Stimulated activated naive CD8-positive, alpha-beta T cell treated with anti-CD3 and anti-CD28 coated beads, Interleukin-15, amount 100 ng/mL, for 72 hours (primary cell): ENCODE measurements at regions not wholly inside any gene's neighbourhood (a gene's known extent, or its start where the extent isn't known, plus 50 kb on each side); places are given as distances from the start of the nearest gene placed in this dataset.
"Not testable (repeated sequence)": the region's sequence is repeated elsewhere in the genome, so short reads cannot be mapped to it uniquely, and the experiment has no call there.

Experiments used
- ATAC-seq: fragments of 150-1000 bp; cut with Tn5 transposase; 2 replicates; pipeline ENCODE4 v1.10.0; 2021; ENCODE audit warnings: mild to moderate bottlenecking, moderate library complexity
- DNase-seq, 2 donors: peaks; one replicate each; pipeline ENCODE4 v3.0.0; 2021 to 2022
- H3K27ac Mint-ChIP-seq, 2 donors: one replicate each; pipeline ENCODE4 v1.8.0; 2022; ENCODE audit warnings: mild to moderate bottlenecking in 2 of 2, mixed read lengths in 2 of 2, moderate library complexity in 2 of 2
- H3K27me3 Mint-ChIP-seq: one replicate; pipeline ENCODE4 v1.8.0; 2022; ENCODE audit warnings: mixed read lengths
- H3K4me1 Mint-ChIP-seq: one replicate; pipeline ENCODE4 v1.8.0; 2022; ENCODE audit warnings: mild to moderate bottlenecking, mixed read lengths
- H3K4me3 Mint-ChIP-seq, 2 donors: one replicate each; pipeline ENCODE4 v1.8.0; 2022; ENCODE audit warnings: mild to moderate bottlenecking in 2 of 2, mixed read lengths in 2 of 2, moderate library complexity in 1 of 2
- H3K9me3 Mint-ChIP-seq, 2 donors: one replicate each; pipeline ENCODE4 v1.8.0; 2022; ENCODE audit warnings: mixed read lengths in 2 of 2

- Mint-ChIP-seq H3K27me3 (peaks cover 27% of the 10 kb centered on the region), H3K4me1 (no peaks in the 10 kb centered on the region), H3K4me3 (no peak overlapping the region), H3K9me3 (no peaks in the 10 kb centered on the region), H3K27ac (no peak overlapping the region)
- no peak for ATAC-seq
- DNase-seq: no peak
Observed at GRCh38 chr3:40913641-40914040, 285.7 kb upstream of the CTNNB1 start.

GRCh38 chr3:40914475-40914874 is 284.8 kb upstream of the CTNNB1 start:
- H3K27me3 Mint-ChIP-seq: peaks cover 22% of the 10 kb centered on the region
- no peaks in the 10 kb centered on the region for H3K4me1 Mint-ChIP-seq
- no peak for DNase-seq
- H3K9me3 Mint-ChIP-seq: no peaks in the 10 kb centered on the region
- ATAC-seq: no peak
- no peak overlapping the region for H3K4me3 Mint-ChIP-seq
- H3K27ac Mint-ChIP-seq: peak overlapping the region in 1 of 2 donors; percentile 34

- Mint-ChIP-seq H3K27me3 (peaks cover 20% of the 10 kb centered on the region), H3K27ac (peak overlapping the region in 1 of 2 donors; percentile 3), H3K4me3 (no peak overlapping the region), H3K9me3 (no peaks in the 10 kb centered on the region), H3K4me1 (no peaks in the 10 kb centered on the region)
- DNase-seq (no peak), ATAC-seq (no peak)
Observed at GRCh38 chr3:40915346-40915865, 283.9 kb upstream of the CTNNB1 start.

- H3K27ac Mint-ChIP-seq: no peak overlapping the region
- no peak for DNase-seq
- H3K4me1 Mint-ChIP-seq: no peaks in the 10 kb centered on the region
- no peak overlapping the region for H3K4me3 Mint-ChIP-seq
- peaks cover 8% of the 10 kb centered on the region for H3K27me3 Mint-ChIP-seq
- ATAC-seq: no peak
- H3K9me3 Mint-ChIP-seq: peaks cover 0 to 7% of the 10 kb centered on the region in 2 donors
Observed at GRCh38 chr3:40920041-40920440, 279.3 kb upstream of the CTNNB1 start.

GRCh38 chr3:40921251-40921650 is 278.1 kb upstream of the CTNNB1 start:
- H3K27ac Mint-ChIP-seq: no peak overlapping the region
- H3K4me1 Mint-ChIP-seq: no peaks in the 10 kb centered on the region
- peaks cover 11% of the 10 kb centered on the region for H3K27me3 Mint-ChIP-seq
- H3K4me3 Mint-ChIP-seq: no peak overlapping the region
- no peak for ATAC-seq
- no peak for DNase-seq
- peaks cover 0 to 7% of the 10 kb centered on the region in 2 donors for H3K9me3 Mint-ChIP-seq

- ATAC-seq: peak; percentile 42
- no peak for DNase-seq
- Mint-ChIP-seq H3K4me1 (no peaks in the 10 kb centered on the region), H3K27me3 (peaks cover 28% of the 10 kb centered on the region), H3K4me3 (no peak overlapping the region), H3K9me3 (peaks cover 0 to 7% of the 10 kb centered on the region in 2 donors), H3K27ac (no peak overlapping the region)
Observed at GRCh38 chr3:40923143-40923542, 276.2 kb upstream of the CTNNB1 start.

- DNase-seq (no peak), ATAC-seq (no peak)
- H3K27me3 Mint-ChIP-seq: peaks cover 33% of the 10 kb centered on the region
- no peak overlapping the region for H3K4me3 Mint-ChIP-seq
- H3K27ac Mint-ChIP-seq: no peak overlapping the region
- H3K9me3 Mint-ChIP-seq: peaks cover 0 to 7% of the 10 kb centered on the region in 2 donors
- H3K4me1 Mint-ChIP-seq: no peaks in the 10 kb centered on the region
Observed at GRCh38 chr3:40923651-40924050, 275.7 kb upstream of the CTNNB1 start.

GRCh38 chr3:40924559-40925141 is 274.7 kb upstream of the CTNNB1 start:
- Mint-ChIP-seq H3K4me3 (no peak overlapping the region), H3K27me3 (peaks cover 43% of the 10 kb centered on the region), H3K27ac (no peak overlapping the region), H3K9me3 (peaks cover 0 to 7% of the 10 kb centered on the region in 2 donors), H3K4me1 (no peaks in the 10 kb centered on the region)
- no peak for DNase-seq
- ATAC-seq: no peak

GRCh38 chr3:40925231-40925630 is 274.1 kb upstream of the CTNNB1 start:
- Mint-ChIP-seq H3K9me3 (peaks cover 0 to 7% of the 10 kb centered on the region in 2 donors), H3K4me1 (no peaks in the 10 kb centered on the region), H3K27ac (no peak overlapping the region), H3K4me3 (no peak overlapping the region), H3K27me3 (peaks cover 49% of the 10 kb centered on the region)
- no peak for DNase-seq
- no peak for ATAC-seq

GRCh38 chr3:40930131-40930538 is 269.2 kb upstream of the CTNNB1 start:
- Mint-ChIP-seq H3K9me3 (peaks cover 6 to 29% of the 10 kb centered on the region in 2 donors), H3K27ac (peak overlapping the region in 1 of 2 donors; percentile 55), H3K4me1 (no peaks in the 10 kb centered on the region), H3K4me3 (no peak overlapping the region), H3K27me3 (peaks cover 61% of the 10 kb centered on the region)
- DNase-seq: no peak
- no peak for ATAC-seq

GRCh38 chr3:40930756-40931155 is 268.5 kb upstream of the CTNNB1 start:
- no peak for ATAC-seq
- DNase-seq: no peak
- Mint-ChIP-seq H3K4me1 (no peaks in the 10 kb centered on the region), H3K27me3 (peaks cover 61% of the 10 kb centered on the region), H3K9me3 (peaks cover 6 to 29% of the 10 kb centered on the region in 2 donors), H3K4me3 (no peak overlapping the region), H3K27ac (no peak overlapping the region)

GRCh38 chr3:40938591-40938990 is 260.7 kb upstream of the CTNNB1 start:
- H3K9me3 Mint-ChIP-seq: no peaks in the 10 kb centered on the region
- no peaks in the 10 kb centered on the region for H3K27me3 Mint-ChIP-seq
- no peak overlapping the region for H3K27ac Mint-ChIP-seq
- no peak overlapping the region for H3K4me3 Mint-ChIP-seq
- DNase-seq (no peak), ATAC-seq (no peak)
- H3K4me1 Mint-ChIP-seq: no peaks in the 10 kb centered on the region

- no peaks in the 10 kb centered on the region for H3K27me3 Mint-ChIP-seq
- no peak for DNase-seq
- H3K4me1 Mint-ChIP-seq: no peaks in the 10 kb centered on the region
- no peaks in the 10 kb centered on the region for H3K9me3 Mint-ChIP-seq
- H3K4me3 Mint-ChIP-seq: no peak overlapping the region
- no peak for ATAC-seq
- H3K27ac Mint-ChIP-seq: no peak overlapping the region
Observed at GRCh38 chr3:40939030-40939740, 260.1 kb upstream of the CTNNB1 start.

GRCh38 chr3:40939741-40940130 is 259.6 kb upstream of the CTNNB1 start:
- H3K9me3 Mint-ChIP-seq: no peaks in the 10 kb centered on the region
- no peaks in the 10 kb centered on the region for H3K4me1 Mint-ChIP-seq
- no peak overlapping the region for H3K27ac Mint-ChIP-seq
- no peak for ATAC-seq
- no peak for DNase-seq
- H3K4me3 Mint-ChIP-seq: no peak overlapping the region
- no peaks in the 10 kb centered on the region for H3K27me3 Mint-ChIP-seq

GRCh38 chr3:40940651-40941050 is 258.7 kb upstream of the CTNNB1 start:
- no peak overlapping the region for H3K27ac Mint-ChIP-seq
- no peak for ATAC-seq
- H3K4me1 Mint-ChIP-seq: no peaks in the 10 kb centered on the region
- H3K9me3 Mint-ChIP-seq: no peaks in the 10 kb centered on the region
- no peak overlapping the region for H3K4me3 Mint-ChIP-seq
- no peak for DNase-seq
- H3K27me3 Mint-ChIP-seq: no peaks in the 10 kb centered on the region

GRCh38 chr3:40947022-40947421 is 252.3 kb upstream of the CTNNB1 start:
- not testable (repeated sequence) for ATAC-seq, H3K4me3 Mint-ChIP-seq, DNase-seq, H3K4me1 Mint-ChIP-seq, H3K9me3 Mint-ChIP-seq, H3K27ac Mint-ChIP-seq
- peaks cover 32% of the 10 kb centered on the region for H3K27me3 Mint-ChIP-seq
